H9 (cell line): ENCODE measurements at regions not wholly inside any gene's neighbourhood (a gene's known extent, or its start where the extent isn't known, plus 50 kb on each side); places are given as distances from the start of the nearest gene placed in this dataset.
A peak's percentile ranks its signal among the peaks of the same experiment; 100 is the strongest.
"Not testable (repeated sequence)": the region's sequence is repeated elsewhere in the genome, so short reads cannot be mapped to it uniquely, and the experiment has no call there.

Experiments used
- DNase-seq: peaks from one replicate; pipeline ENCODE4 v3.0.0-alpha.2; 2017
- H2AFZ ChIP-seq: one replicate; pipeline ENCODE4 v1.6.1; 2013; ENCODE audit warnings: mild to moderate bottlenecking, low read length, control low read depth, moderate library complexity
- H2AK5ac ChIP-seq: 2 replicates; pipeline ENCODE4 v1.6.1; 2013; ENCODE audit warnings: low read length, control low read depth, mixed read lengths; ENCODE audit not compliant: insufficient read length
- H2BK120ac ChIP-seq: one replicate; pipeline ENCODE4 v1.6.1; 2013; ENCODE audit warnings: low read depth, mild to moderate bottlenecking, low read length, control low read depth, inconsistent platforms; ENCODE audit not compliant: poor library complexity, severe bottlenecking
- H2BK12ac ChIP-seq: 2 replicates; pipeline ENCODE4 v1.6.1; 2013; ENCODE audit warnings: low read length, control low read depth, mixed read lengths, low read depth; ENCODE audit not compliant: insufficient read length
- H2BK15ac ChIP-seq: 2 replicates; pipeline ENCODE4 v1.6.1; 2013; ENCODE audit warnings: low read depth, low read length, control low read depth
- H2BK20ac ChIP-seq: one replicate; pipeline ENCODE4 v1.6.1; 2013; ENCODE audit warnings: low read depth, mild to moderate bottlenecking, low read length, control low read depth, inconsistent platforms; ENCODE audit not compliant: poor library complexity, severe bottlenecking
- H2BK5ac ChIP-seq: 2 replicates; pipeline ENCODE4 v1.6.1; 2013; ENCODE audit warnings: low read length, control low read depth, mixed read lengths; ENCODE audit not compliant: insufficient read length
- H3K14ac ChIP-seq: 2 replicates; pipeline ENCODE4 v1.6.1; 2013; ENCODE audit warnings: low read length, control low read depth; ENCODE audit not compliant: insufficient read depth
- H3K18ac ChIP-seq: 2 replicates; pipeline ENCODE4 v1.6.1; 2013; ENCODE audit warnings: low read depth, mild to moderate bottlenecking, mixed read lengths, low read length, control low read depth; ENCODE audit not compliant: insufficient read length
- H3K23ac ChIP-seq: 2 replicates; pipeline ENCODE4 v1.6.1; 2013; ENCODE audit warnings: low read length, control low read depth, mixed read lengths, low read depth; ENCODE audit not compliant: insufficient read length
- H3K23me2 ChIP-seq: 2 replicates; pipeline ENCODE4 v1.6.1; 2013; ENCODE audit warnings: low read depth, mild to moderate bottlenecking, mixed read lengths, low read length, control low read depth; ENCODE audit not compliant: insufficient read length, poor library complexity, severe bottlenecking
- H3K27ac ChIP-seq: 2 replicates; pipeline ENCODE4 v1.5.1; 2013; ENCODE audit warnings: low read length, control low read depth, mixed read lengths, low read depth; ENCODE audit not compliant: insufficient read length
- H3K27me3 ChIP-seq: 2 replicates; pipeline ENCODE4 v1.6.1; 2013; ENCODE audit warnings: low read length, control low read depth, inconsistent platforms; ENCODE audit not compliant: insufficient read depth
- H3K4ac ChIP-seq: 2 replicates; pipeline ENCODE4 v1.6.1; 2013; ENCODE audit warnings: low read depth, mild to moderate bottlenecking, control low read depth, inconsistent platforms, low read length, moderate library complexity
- H3K4me1 ChIP-seq: 2 replicates; pipeline ENCODE4 v1.6.1; 2013; ENCODE audit warnings: low read length, control low read depth, inconsistent platforms; ENCODE audit not compliant: insufficient read depth
- H3K4me2 ChIP-seq: 2 replicates; pipeline ENCODE4 v1.6.1; 2013; ENCODE audit warnings: low read length, control low read depth, mixed read lengths; ENCODE audit not compliant: insufficient read length, insufficient read depth
- H3K56ac ChIP-seq: 2 replicates; pipeline ENCODE4 v1.6.1; 2013; ENCODE audit warnings: low read depth, mild to moderate bottlenecking, mixed read lengths, low read length, control low read depth; ENCODE audit not compliant: insufficient read length
- H3K79me1 ChIP-seq: 2 replicates; pipeline ENCODE4 v1.6.1; 2013; ENCODE audit warnings: low read depth, mild to moderate bottlenecking, moderate library complexity, low read length, control low read depth, inconsistent platforms; ENCODE audit not compliant: insufficient read depth, poor library complexity, severe bottlenecking
- H3K79me2 ChIP-seq: 2 replicates; pipeline ENCODE4 v1.6.1; 2013; ENCODE audit warnings: low read length, control low read depth, inconsistent platforms; ENCODE audit not compliant: insufficient read depth
- H3K9ac ChIP-seq: 2 replicates; pipeline ENCODE4 v1.6.1; 2013; ENCODE audit warnings: low read length, control low read depth, mixed read lengths; ENCODE audit not compliant: insufficient read length; ENCODE audit errors: extremely low read depth
- H3K9me3 ChIP-seq: one replicate; pipeline ENCODE4 v1.6.1; 2013; ENCODE audit warnings: low read depth, low read length, inconsistent platforms; ENCODE audit not compliant: control insufficient read depth
- H3T11ph ChIP-seq: one replicate; pipeline ENCODE4 v1.6.1; 2013; ENCODE audit warnings: mild to moderate bottlenecking, low read length, control low read depth, inconsistent platforms
- H4K20me1 ChIP-seq: one replicate; pipeline ENCODE4 v1.6.1; 2013; ENCODE audit not compliant: control insufficient read depth, insufficient read length, insufficient read depth
- H4K5ac ChIP-seq: 2 replicates; pipeline ENCODE4 v1.6.1; 2013; ENCODE audit warnings: low read depth, mild to moderate bottlenecking, mixed read lengths, low read length, control low read depth; ENCODE audit not compliant: insufficient read length
- H4K8ac ChIP-seq: replicated peaks from 2 replicates; pipeline ENCODE4 v1.6.1; 2013; ENCODE audit warnings: low read length, control low read depth, mixed read lengths, low read depth; ENCODE audit not compliant: insufficient read length
- H4K91ac ChIP-seq: 2 replicates; pipeline ENCODE4 v1.6.1; 2013; ENCODE audit warnings: low read depth, mild to moderate bottlenecking, moderate library complexity, mixed read lengths, low read length, control low read depth; ENCODE audit not compliant: insufficient read length
- H3K27ac Mint-ChIP-seq, 3 experiments: 2 replicates in 2 of 3; 3 replicates in 1 of 3; pipeline ENCODE4 v1.8.0; 2020 to 2021; ENCODE audit warnings: mixed read lengths in 3 of 3, mild to moderate bottlenecking in 1 of 3, moderate library complexity in 1 of 3
- H3K27me3 Mint-ChIP-seq: 2 replicates; pipeline ENCODE4 v1.8.0; 2021; ENCODE audit warnings: low read depth, mild to moderate bottlenecking, moderate library complexity, mixed read lengths
- H3K36me3 Mint-ChIP-seq, 3 experiments: 2 replicates in 2 of 3; 3 replicates in 1 of 3; pipeline ENCODE4 v1.8.0; 2020 to 2021; ENCODE audit warnings: low read depth in 3 of 3, mixed read lengths in 3 of 3; ENCODE audit not compliant: insufficient read depth in 1 of 3
- H3K4me1 Mint-ChIP-seq, 2 experiments: 2 replicates each; pipeline ENCODE4 v1.8.0; 2020; ENCODE audit warnings: mixed read lengths in 2 of 2
- H3K4me3 Mint-ChIP-seq, 2 experiments: 2 replicates in 1 of 2; 3 replicates in 1 of 2; pipeline ENCODE4 v1.8.0; 2020 to 2021; ENCODE audit warnings: mild to moderate bottlenecking in 2 of 2, mixed read lengths in 2 of 2, moderate library complexity in 1 of 2
- H3K9me3 Mint-ChIP-seq, 2 experiments: 2 replicates in 1 of 2; 3 replicates in 1 of 2; pipeline ENCODE4 v1.8.0; 2020; ENCODE audit warnings: mild to moderate bottlenecking in 2 of 2, mixed read lengths in 2 of 2, moderate library complexity in 1 of 2
- CTCF ChIP-seq: fragments of 200-600 bp; sonication (generic); conservative IDR thresholded peaks from 3 replicates; pipeline ENCODE4 v1.8.0; 2021; ENCODE audit warnings: antibody characterized with exemption, mild to moderate bottlenecking
- WGBS: extraction: QIAGEN DNeasy Blood & Tissue Kit; methylation state at CpG from one replicate; pipeline ENCODE4 v1.1.7; 2013; ENCODE audit warnings: missing lambda C conversion rate, low lambda C conversion rate, mixed read lengths; ENCODE audit not compliant: insufficient read length; ENCODE audit errors: extremely low coverage; 5-methylcytosine and 5-hydroxymethylcytosine counted together

GRCh38 chr1:585992-586391 is 100.5 kb downstream of the OR4F16 start:
- not testable (repeated sequence) for H3K27ac Mint-ChIP-seq, DNase-seq
- no CpG with 5 or more reads among the region's 7 CpGs for WGBS

More at GRCh38 chr1:585992-586391, 100.5 kb downstream of the OR4F16 start:
- H2AFZ ChIP-seq, H3K4me1 ChIP-seq, H3K27me3 Mint-ChIP-seq, H2BK5ac ChIP-seq, H3K4ac ChIP-seq, H3K4me1 Mint-ChIP-seq, H3K18ac ChIP-seq, H3K79me1 ChIP-seq, H3K9ac ChIP-seq, H3K23ac ChIP-seq, H4K20me1 ChIP-seq, H3K4me2 ChIP-seq, H3K9me3 ChIP-seq, H3T11ph ChIP-seq, H3K4me3 Mint-ChIP-seq, H4K5ac ChIP-seq, H3K36me3 Mint-ChIP-seq, H4K8ac ChIP-seq, H4K91ac ChIP-seq, H3K27me3 ChIP-seq, H3K9me3 Mint-ChIP-seq, H2BK120ac ChIP-seq, H3K79me2 ChIP-seq, H3K56ac ChIP-seq, H3K27ac ChIP-seq, H2BK15ac ChIP-seq, H3K23me2 ChIP-seq, H3K14ac ChIP-seq, H2AK5ac ChIP-seq, H2BK12ac ChIP-seq, H2BK20ac ChIP-seq: not testable (repeated sequence)
- TF ChIP-seq CTCF = peak; percentile 49; the same call in 2 of the 3 replicates
